GM12878 (cell line): ENCODE measurements at regions not wholly inside any gene's neighbourhood (a gene's known extent, or its start where the extent isn't known, plus 50 kb on each side); places are given as distances from the start of the nearest gene placed in this dataset.

Experiments
- BCLAF1 ChIP-seq: fragments of 450-650 bp; IDR thresholded peaks from 2 replicates; pipeline ENCODE4 v1.6.1; 2017; ENCODE audit warnings: antibody characterized with exemption, mild to moderate bottlenecking, moderate library complexity
- BHLHE40 ChIP-seq, 2 experiments: fragments of 450-650 bp in 1 of 2; IDR thresholded peaks; 2 replicates each; pipeline ENCODE4 v1.6.1; 2011 to 2017; ENCODE audit warnings: low read depth in 2 of 2, borderline replicate concordance in 1 of 2, improper control_type of control experiment in 1 of 2, low read length in 1 of 2, mild to moderate bottlenecking in 1 of 2
- CHD2 ChIP-seq: IDR thresholded peaks from 2 replicates; pipeline ENCODE4 v1.6.1; 2011; ENCODE audit warnings: low read depth, low read length, improper control_type of control experiment, borderline replicate concordance
- CTCF ChIP-seq, 3 experiments: IDR thresholded peaks in 2 of 3; conservative IDR thresholded peaks in 1 of 3; 2 replicates each; pipeline ENCODE4 v1.5.1; 2011; ENCODE audit warnings: low read depth in 3 of 3, low read length in 3 of 3, mild to moderate bottlenecking in 3 of 3, control low read depth in 2 of 3, moderate library complexity in 2 of 3, inconsistent platforms in 1 of 3, mixed read lengths in 1 of 3; ENCODE audit not compliant: control insufficient read depth in 2 of 3, insufficient read depth in 1 of 3; ENCODE audit errors: extremely low read depth in 1 of 3
- MYC ChIP-seq: IDR thresholded peaks from 2 replicates; pipeline ENCODE4 v1.6.1; 2011; ENCODE audit warnings: mild to moderate bottlenecking, low read length, moderate library complexity, inconsistent platforms; ENCODE audit not compliant: insufficient read depth, insufficient replicate concordance, insufficient read length, severe bottlenecking
- SP1 ChIP-seq: IDR thresholded peaks from one replicate; pipeline ENCODE4 v1.6.1; 2011; ENCODE audit warnings: low read depth, low read length
- YY1 ChIP-seq: IDR thresholded peaks from 2 replicates; pipeline ENCODE4 v1.6.1; 2011; ENCODE audit warnings: low read depth, mild to moderate bottlenecking, low read length
- ZSCAN29 ChIP-seq: fragments of 450-650 bp; IDR thresholded peaks from 2 replicates; pipeline ENCODE4 v1.6.1; 2017; ENCODE audit warnings: mild to moderate bottlenecking, moderate library complexity

DNA sequence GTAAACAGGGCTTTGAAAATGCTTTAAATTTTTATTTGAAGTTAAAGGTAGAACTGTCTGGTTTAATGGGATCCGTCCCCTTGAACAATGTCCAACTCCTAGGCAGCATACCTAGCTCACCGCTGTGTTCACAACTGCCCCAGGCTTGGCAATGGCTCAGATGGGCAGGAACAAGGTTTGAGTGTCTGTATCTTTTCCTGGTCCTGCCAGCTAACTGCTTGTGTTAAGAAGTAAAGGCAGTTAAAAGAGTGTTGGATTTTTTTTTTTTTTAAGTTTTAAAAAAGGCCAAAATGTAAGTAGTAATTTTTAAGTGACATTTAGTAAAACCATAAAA is 66.7 kb upstream of the FNDC3A start:
- TF ChIP-seq CTCF (IDR thresholded peaks at IDR 0.05 in 2 of 3, conservative IDR thresholded peaks at IDR 0.05 in 1 of 3; ENCODE audit: control insufficient read depth in 2 of 3, extremely low read depth in 1 of 3, insufficient read depth in 1 of 3, low read depth in 3 of 3, low read length in 3 of 3) (no peak), YY1 (no peak), SP1 (no peak), MYC (no peak), BHLHE40 (IDR thresholded peaks at IDR 0.05; ENCODE audit: borderline replicate concordance in 1 of 2, low read depth in 2 of 2, low read length in 1 of 2) (no peak), BCLAF1 (no peak), CHD2 (no peak), ZSCAN29 (no peak)
